OCI-LY7 (cell line): ENCODE measurements at regions not wholly inside any gene's neighbourhood (a gene's known extent, or its start where the extent isn't known, plus 50 kb on each side); places are given as distances from the start of the nearest gene placed in this dataset.

Experiments
- BruUV-seq: library from RNA; stranded (reverse); fragments of 400-500 nt; replicated peaks from 2 replicates; lab custom pipeline; 2021; lab: Mats Ljungman, UMichigan
- CTCF ChIA-PET: fragments of 300-600 bp; sonication (Branson Sonifier 250); formaldehyde crosslinking; loops from one replicate; lab custom pipeline; 2022; ENCODE audit warnings: antibody characterized with exemption; ENCODE audit not compliant: unreplicated experiment; lab: Charles Lee
- POLR2A ChIA-PET: fragments of 300-600 bp; sonication (Branson Sonifier 250); formaldehyde crosslinking; loops from one replicate; lab custom pipeline; 2022; ENCODE audit warnings: antibody characterized with exemption; lab: Charles Lee
- DNase-seq: peaks from one replicate; pipeline ENCODE4 v3.0.0-alpha.2; 2015; ENCODE audit warnings: low spot score
- H2AFZ ChIP-seq: fragments of 200-600 bp; sonication (generic), shearing (Covaris generic); 2 replicates; pipeline ENCODE4 v1.6.1; 2014; ENCODE audit warnings: mild to moderate bottlenecking, antibody characterized with exemption, low read length, moderate library complexity
- H3K27ac ChIP-seq: fragments of 200-600 bp; sonication (generic); 2 replicates; pipeline ENCODE4 v1.5.1; 2014; ENCODE audit warnings: mixed run types, low read depth, mild to moderate bottlenecking, moderate library complexity, low read length, inconsistent platforms; ENCODE audit not compliant: poor library complexity, severe bottlenecking
- H3K36me3 ChIP-seq: fragments of 200-600 bp; sonication (generic); 2 replicates; pipeline ENCODE4 v1.6.1; 2014; ENCODE audit warnings: mild to moderate bottlenecking, antibody characterized with exemption, low read length, moderate library complexity, mixed read lengths; ENCODE audit not compliant: insufficient read depth
- H3K4me1 ChIP-seq: fragments of 200-600 bp; sonication (generic); 2 replicates; pipeline ENCODE4 v1.5.1; 2014; ENCODE audit warnings: mild to moderate bottlenecking, low read length; ENCODE audit not compliant: insufficient read depth, poor library complexity, severe bottlenecking
- H3K4me2 ChIP-seq: fragments of 200-600 bp; sonication (generic); 2 replicates; pipeline ENCODE4 v1.6.1; 2014; ENCODE audit warnings: mild to moderate bottlenecking, low read length
- H3K4me3 ChIP-seq: fragments of 200-600 bp; sonication (generic); 2 replicates; pipeline ENCODE4 v1.5.1; 2014; ENCODE audit warnings: mild to moderate bottlenecking, low read depth, low read length; ENCODE audit not compliant: poor library complexity, severe bottlenecking
- H3K79me2 ChIP-seq: fragments of 200-600 bp; sonication (generic); 2 replicates; pipeline ENCODE4 v1.6.1; 2016; ENCODE audit warnings: low read depth, mild to moderate bottlenecking, low read length, moderate library complexity, mixed read lengths; ENCODE audit not compliant: insufficient read depth
- H3K9me2 ChIP-seq: fragments of 200-600 bp; sonication (generic); 2 replicates; pipeline ENCODE4 v1.6.1; 2016; ENCODE audit warnings: mild to moderate bottlenecking, low read length, mixed read lengths; ENCODE audit not compliant: insufficient read depth
- H3K9me3 ChIP-seq: fragments of 200-600 bp; sonication (generic); 2 replicates; pipeline ENCODE4 v1.6.1; 2014; ENCODE audit warnings: mild to moderate bottlenecking, mixed run types, low read length, mixed read lengths
- H4K20me1 ChIP-seq: fragments of 200-600 bp; sonication (generic); 2 replicates; pipeline ENCODE4 v1.6.1; 2014; ENCODE audit warnings: mild to moderate bottlenecking, antibody characterized with exemption, low read length, moderate library complexity, mixed read lengths; ENCODE audit not compliant: insufficient read depth
- EZH2phosphoT487 ChIP-seq: fragments of 200-600 bp; sonication (generic); IDR thresholded peaks from 2 replicates; pipeline ENCODE4 v1.6.1; 2018; ENCODE audit warnings: low read depth, borderline replicate concordance, mild to moderate bottlenecking, mixed run types, antibody characterized with exemption, low read length, moderate library complexity, mixed read lengths
- intact Hi-C: fragments of 100-400 bp; cut with micrococcal nuclease; formaldehyde crosslinking; loops from one replicate; pipeline ENCODE4 v1.10.0; 2022; ENCODE audit not compliant: unreplicated experiment
- TF ChIP-seq, protein P1 (sequence below): fragments of 200-600 bp; sonication (generic); conservative IDR thresholded peaks from 2 replicates; pipeline ENCODE4 v1.5.1; 2014; ENCODE audit warnings: mild to moderate bottlenecking, antibody characterized with exemption, low read length, moderate library complexity, mixed read lengths

DNA sequence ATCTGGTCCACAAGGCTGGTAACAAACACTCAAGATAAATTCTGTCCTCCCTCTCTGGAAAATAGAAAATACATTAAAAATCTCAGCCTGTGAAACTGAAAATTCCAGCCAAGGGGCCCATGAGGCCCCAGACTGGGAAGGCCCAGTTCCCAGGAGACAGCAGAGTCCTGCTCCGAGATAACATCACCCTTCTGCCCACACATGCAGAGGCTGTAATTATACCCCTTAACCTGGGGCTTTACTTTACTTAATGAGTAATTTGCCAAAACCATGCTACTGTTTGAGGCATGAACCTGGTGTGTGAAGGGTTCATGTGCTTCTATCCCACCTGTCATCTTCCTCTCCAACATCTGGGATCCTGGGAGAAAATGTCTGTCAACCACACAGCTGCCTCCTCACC lies 398.9 kb upstream of the SULF2 start:
- no peaks in the 10 kb centered on the region for H3K9me3 ChIP-seq
- TF ChIP-seq, protein P1, sequence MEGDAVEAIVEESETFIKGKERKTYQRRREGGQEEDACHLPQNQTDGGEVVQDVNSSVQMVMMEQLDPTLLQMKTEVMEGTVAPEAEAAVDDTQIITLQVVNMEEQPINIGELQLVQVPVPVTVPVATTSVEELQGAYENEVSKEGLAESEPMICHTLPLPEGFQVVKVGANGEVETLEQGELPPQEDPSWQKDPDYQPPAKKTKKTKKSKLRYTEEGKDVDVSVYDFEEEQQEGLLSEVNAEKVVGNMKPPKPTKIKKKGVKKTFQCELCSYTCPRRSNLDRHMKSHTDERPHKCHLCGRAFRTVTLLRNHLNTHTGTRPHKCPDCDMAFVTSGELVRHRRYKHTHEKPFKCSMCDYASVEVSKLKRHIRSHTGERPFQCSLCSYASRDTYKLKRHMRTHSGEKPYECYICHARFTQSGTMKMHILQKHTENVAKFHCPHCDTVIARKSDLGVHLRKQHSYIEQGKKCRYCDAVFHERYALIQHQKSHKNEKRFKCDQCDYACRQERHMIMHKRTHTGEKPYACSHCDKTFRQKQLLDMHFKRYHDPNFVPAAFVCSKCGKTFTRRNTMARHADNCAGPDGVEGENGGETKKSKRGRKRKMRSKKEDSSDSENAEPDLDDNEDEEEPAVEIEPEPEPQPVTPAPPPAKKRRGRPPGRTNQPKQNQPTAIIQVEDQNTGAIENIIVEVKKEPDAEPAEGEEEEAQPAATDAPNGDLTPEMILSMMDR, result no peak
- no peak for TF ChIP-seq EZH2phosphoT487
- H2AFZ ChIP-seq, result no peak overlapping the region
- no peak overlapping the region for H3K4me2 ChIP-seq
- H4K20me1 ChIP-seq, result no peaks in the 10 kb centered on the region
- no peak overlapping the region for H3K27ac ChIP-seq
- ChIA-PET POLR2A (no interaction called here), CTCF (no interaction called here)
- no peaks in the 10 kb centered on the region for H3K9me2 ChIP-seq
- no peak for DNase-seq
- no peaks in the 10 kb centered on the region for H3K36me3 ChIP-seq
- H3K4me1 ChIP-seq, result no peaks in the 10 kb centered on the region
- BruUV-seq, result no TSS peak
- intact Hi-C loops, result loop anchor here (10.0 kb wide), 1 partner anchor 219 kb away; no protein-coding TSS in a partner anchor
- no peak overlapping the region for H3K4me3 ChIP-seq
- no peaks in the 10 kb centered on the region for H3K79me2 ChIP-seq

DNA sequence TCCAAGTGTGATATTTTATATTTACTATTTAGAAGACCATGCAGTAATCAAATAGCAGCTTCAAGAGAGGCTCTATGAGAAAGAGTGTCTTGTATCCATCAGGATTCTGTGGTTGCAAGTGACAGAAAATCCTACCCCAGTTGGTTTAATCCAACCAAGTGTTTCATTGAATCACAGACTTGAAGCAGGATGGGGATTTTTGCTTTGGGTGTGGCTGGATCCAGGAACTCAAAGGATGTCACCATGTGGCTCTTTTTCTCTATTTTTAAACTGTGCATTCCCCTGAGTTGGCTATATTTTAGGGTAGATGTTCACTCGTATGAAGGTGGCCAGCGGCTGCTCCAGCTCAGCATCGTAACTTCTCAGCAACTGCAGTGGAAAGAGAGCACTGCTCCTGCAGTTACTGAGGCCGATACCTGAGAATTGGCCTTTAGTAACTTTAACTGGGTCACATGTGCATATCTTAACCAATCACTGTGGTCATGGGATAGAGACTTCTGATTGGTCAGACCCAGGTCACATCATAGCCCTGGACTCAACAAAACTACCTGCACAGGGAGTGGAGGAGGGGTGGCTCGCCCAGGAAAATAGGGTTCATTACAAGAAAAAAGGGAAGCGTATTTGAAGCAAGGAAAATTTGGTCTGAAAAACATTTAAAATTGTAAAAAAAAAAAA lies 396.1 kb upstream of the SULF2 start:
- no TSS peak for BruUV-seq
- DNase-seq, result peak; percentile 4
- no peak overlapping the region for H3K27ac ChIP-seq
- no peaks in the 10 kb centered on the region for H3K79me2 ChIP-seq
- ChIA-PET POLR2A (no interaction called here), CTCF (no interaction called here)
- H2AFZ ChIP-seq, result no peak overlapping the region
- no peaks in the 10 kb centered on the region for H3K4me1 ChIP-seq
- no peaks in the 10 kb centered on the region for H3K36me3 ChIP-seq
- no peaks in the 10 kb centered on the region for H4K20me1 ChIP-seq
- H3K9me2 ChIP-seq, result no peaks in the 10 kb centered on the region
- TF ChIP-seq, protein P1, result no peak
- no peak for TF ChIP-seq EZH2phosphoT487
- H3K4me3 ChIP-seq, result no peak overlapping the region
- intact Hi-C loops, result loop anchor here (10.0 kb wide), 1 partner anchor 217 kb away; no protein-coding TSS in a partner anchor
- no peak overlapping the region for H3K4me2 ChIP-seq
- H3K9me3 ChIP-seq, result no peaks in the 10 kb centered on the region

DNA sequence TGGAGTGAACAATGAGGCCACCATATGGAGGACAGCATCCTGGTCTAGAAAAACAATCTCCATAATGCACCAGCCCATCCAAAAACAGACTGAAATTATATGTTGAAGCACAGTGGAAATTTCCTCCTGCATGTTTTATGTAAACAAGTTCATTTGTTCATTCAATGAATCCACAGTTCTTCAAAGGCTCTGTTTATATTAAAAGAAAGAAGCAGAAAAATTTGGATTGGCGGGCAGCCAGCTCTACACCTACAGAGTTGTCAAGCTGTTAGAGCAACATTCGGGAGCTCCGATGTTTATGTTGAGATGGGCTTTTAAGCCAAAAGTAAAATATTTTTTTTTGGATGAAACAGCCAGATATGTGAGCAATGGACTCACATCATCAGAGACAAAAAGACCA lies 395.3 kb upstream of the SULF2 start:
- H4K20me1 ChIP-seq, result no peaks in the 10 kb centered on the region
- H3K9me2 ChIP-seq, result no peaks in the 10 kb centered on the region
- CTCF ChIA-PET, result no interaction called here
- no peaks in the 10 kb centered on the region for H3K36me3 ChIP-seq
- H2AFZ ChIP-seq, result no peak overlapping the region
- no peaks in the 10 kb centered on the region for H3K4me1 ChIP-seq
- intact Hi-C loops, result loop anchor here (10.0 kb wide), 1 partner anchor 216 kb away; no protein-coding TSS in a partner anchor
- DNase-seq, result no peak
- TF ChIP-seq, protein P1, result no peak
- no peak for TF ChIP-seq EZH2phosphoT487
- H3K79me2 ChIP-seq, result no peaks in the 10 kb centered on the region
- H3K4me2 ChIP-seq, result no peak overlapping the region
- H3K4me3 ChIP-seq, result no peak overlapping the region
- no peaks in the 10 kb centered on the region for H3K9me3 ChIP-seq
- no TSS peak for BruUV-seq
- POLR2A ChIA-PET, result no interaction called here
- no peak overlapping the region for H3K27ac ChIP-seq
